GM04503 (cell line): ENCODE measurements at regions not wholly inside any gene's neighbourhood (a gene's known extent, or its start where the extent isn't known, plus 50 kb on each side); places are given as distances from the start of the nearest gene placed in this dataset.

Experiments used
- DNase-seq: peaks from one replicate; pipeline ENCODE4 v3.0.0-alpha.2; 2012; ENCODE audit warnings: low read depth

GRCh38 chr18:43482136-43482535, 204.8 kb upstream of the SYT4 start:
- DNase-seq = no peak

- DNase-seq = no peak
Measured at GRCh38 chr18:43482600-43482999, 205.3 kb upstream of the SYT4 start.

DNA sequence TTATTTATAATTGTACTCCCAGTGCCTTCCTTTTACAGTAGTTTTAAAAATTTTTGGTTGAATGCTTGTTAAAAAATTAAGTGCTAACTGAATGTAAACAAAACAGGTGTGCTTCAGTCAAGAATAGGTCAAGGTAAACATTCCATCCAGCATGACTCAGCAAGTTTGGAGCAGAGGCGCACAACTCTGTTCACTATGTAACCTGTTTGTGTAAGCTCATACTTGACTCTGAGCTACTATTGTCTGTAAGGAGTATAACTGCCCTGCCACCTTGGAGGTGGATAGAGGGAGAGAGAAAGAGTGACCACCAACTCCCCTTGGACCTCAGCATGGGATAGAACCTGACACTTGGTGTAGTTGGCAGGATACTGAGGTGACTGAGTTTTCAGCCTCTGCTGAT, 207.4 kb upstream of the SYT4 start:
- no peak for DNase-seq

GRCh38 chr18:43485545-43485963, 208.3 kb upstream of the SYT4 start:
- no peak for DNase-seq

DNA sequence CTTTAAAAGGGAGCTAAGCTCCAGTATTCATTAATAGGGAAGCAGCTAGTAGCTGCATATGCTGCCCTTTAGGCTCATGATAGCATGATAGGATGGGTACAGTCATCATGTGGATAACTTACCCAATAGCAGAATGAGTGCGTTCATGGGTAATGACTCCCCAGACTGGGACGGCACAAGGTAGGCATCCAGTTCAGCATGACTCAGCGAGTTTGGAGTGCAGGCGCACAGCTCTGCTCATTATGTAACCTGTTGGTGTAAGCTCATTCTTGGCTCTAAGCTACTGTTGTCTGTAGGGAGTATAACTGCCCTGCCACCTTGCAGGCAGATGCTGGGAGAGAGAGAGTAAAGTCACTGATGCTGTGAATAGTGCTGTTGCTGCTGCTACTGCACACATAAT, 209.2 kb upstream of the SYT4 start:
- DNase-seq = no peak

GRCh38 chr18:43501099-43501498, 223.8 kb upstream of the SYT4 start:
- DNase-seq = no peak

DNA sequence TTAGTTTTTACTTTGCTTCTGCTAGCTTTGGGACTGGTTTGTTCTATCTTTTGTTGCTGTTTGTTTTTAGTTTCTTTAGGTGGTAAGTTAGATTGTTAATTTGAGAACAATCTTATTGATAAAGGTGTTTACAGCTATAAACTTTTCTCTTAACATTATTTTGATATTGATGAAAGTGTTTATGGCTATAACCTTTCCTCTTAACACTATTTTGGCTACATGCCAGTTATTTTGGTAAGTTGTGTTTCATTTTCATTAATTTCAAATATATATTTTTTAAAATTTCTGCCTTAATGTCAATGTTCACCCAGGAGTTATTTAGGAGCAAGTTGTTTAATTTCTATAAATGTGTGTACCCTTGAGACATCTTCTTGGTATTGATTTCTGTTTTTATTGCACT, 229.6 kb upstream of the SYT4 start:
- DNase-seq = no peak

DNA sequence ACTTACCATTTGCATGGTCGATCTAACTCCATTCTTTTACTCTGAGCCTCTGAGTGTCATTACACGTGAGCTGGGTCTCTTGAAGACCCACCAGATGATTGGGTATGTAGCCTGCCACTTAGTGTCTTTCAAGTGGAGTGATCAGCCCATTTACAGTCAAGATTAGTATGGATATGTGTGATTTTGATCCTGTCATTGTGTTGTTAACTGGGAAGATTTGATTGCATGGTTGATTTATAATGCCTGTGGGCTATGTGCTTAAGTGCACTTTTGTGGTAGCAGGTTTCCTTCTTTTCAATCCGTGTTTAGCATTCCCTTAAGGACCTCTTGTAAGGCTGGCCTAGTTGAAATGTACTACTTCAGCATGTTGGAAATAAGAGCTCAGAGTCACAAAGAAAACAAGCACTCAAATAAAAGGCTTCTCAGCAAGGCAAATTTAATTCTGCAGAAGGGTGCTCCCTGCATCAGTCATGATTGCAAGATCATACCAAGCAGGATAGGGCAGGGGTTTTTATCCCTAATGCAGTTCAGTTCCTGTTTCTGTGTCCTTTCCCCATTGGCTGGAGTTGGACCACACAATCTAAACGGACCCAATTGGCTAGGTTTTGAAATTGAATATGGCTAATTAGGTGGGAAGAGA, 230.7 kb upstream of the SYT4 start:
- DNase-seq = no peak

GRCh38 chr18:43514747-43515146, 237.5 kb upstream of the SYT4 start:
- DNase-seq = no peak

- no peak for DNase-seq
Measured at GRCh38 chr18:43515481-43515880, 238.2 kb upstream of the SYT4 start.

DNA sequence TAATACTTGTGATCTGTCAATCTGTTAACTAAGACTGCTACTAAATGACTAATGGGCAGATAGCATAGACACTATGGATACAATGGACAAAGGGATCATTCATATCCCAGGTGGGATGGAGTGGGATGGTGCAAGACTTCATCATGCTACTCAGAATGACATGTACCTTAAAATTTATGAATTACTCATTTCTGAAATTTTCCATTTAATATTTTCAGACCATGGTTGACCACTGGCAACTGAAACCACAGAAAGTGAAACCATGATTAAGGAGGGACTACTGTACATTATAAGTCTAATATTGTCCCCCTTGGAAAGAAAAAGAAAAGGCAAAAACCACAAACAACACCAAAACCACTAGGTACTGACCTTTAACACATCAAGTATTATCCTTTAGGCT, 247.0 kb upstream of the SYT4 start:
- no peak for DNase-seq

- no peak for DNase-seq
Measured at GRCh38 chr18:43525169-43525568, 247.9 kb upstream of the SYT4 start.

GRCh38 chr18:43526426-43527145, 249.3 kb upstream of the SYT4 start:
- DNase-seq = peak; percentile 11

DNA sequence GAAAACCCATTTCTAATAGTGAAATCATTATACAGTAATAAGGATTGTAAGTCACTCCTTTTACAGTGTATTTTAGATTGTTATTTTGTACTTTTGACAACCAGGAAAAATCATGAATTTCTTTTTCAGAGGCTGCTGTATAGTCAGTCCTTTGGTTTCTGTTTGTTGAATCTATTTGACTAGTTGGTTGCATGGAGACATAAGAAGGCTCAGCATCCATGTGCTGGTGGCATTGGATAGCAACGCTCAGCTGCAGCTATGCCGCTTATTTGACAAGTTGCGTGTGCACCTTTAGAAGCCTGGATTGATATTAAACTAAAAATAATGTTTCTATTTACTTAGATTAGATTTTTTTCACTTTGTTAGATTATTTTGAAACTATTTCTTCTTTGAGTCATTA, 254.1 kb upstream of the SYT4 start:
- DNase-seq = no peak

DNA sequence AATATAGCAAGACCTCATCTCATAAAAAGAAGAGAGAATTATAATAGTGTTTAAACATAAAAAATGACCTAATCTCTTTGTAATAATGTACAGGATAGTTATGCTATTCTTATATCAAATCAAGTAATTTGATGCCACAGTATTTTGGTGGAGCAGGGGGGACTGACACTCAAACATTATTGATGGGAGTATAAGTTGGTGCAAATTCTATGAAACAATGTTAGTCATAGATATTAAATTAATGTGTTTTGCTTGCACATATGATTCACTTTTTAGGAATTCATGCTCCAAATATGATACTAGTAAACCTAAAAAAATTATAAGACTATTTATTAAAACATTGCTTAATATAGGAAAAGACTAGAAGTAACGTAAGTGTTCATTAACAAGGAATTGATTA, 256.1 kb upstream of the SYT4 start:
- no peak for DNase-seq

DNA sequence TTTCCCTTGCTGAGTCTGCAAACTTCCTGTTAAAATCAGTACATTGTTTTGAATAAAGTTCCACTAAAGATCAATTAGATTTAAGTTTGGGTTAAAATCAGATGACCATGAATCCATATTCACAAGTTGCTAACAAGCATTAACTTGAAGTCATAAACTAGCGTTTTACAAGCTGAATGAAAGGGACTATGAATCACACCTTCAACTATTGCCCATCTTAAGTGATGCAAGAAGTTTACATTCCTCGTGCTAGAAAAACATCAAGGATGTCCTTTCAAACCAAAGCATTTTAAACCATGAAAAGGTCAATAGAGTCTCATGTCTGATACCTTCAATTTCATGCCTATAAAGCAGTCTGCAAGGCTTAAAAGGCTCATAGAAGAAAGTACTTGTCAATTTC, 257.2 kb upstream of the SYT4 start:
- no peak for DNase-seq

DNA sequence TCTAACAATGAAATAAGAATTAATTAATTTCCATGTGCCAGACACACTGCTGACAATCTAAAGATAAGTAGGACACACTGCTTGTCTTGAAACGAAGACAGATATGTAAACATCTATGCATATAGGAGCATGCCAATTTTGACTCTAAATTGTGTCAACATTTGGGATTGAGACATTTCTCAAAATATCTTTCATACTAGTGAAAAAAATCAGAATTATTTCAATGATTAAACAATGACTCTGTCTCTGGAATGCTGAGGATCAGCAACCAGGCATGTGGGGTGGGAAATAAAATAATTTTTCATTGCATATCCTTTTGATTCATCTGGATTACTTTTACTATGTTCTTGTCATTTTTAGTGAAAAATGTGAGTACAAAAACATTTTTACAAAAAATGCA, 262.6 kb upstream of the SYT4 start:
- no peak for DNase-seq

DNA sequence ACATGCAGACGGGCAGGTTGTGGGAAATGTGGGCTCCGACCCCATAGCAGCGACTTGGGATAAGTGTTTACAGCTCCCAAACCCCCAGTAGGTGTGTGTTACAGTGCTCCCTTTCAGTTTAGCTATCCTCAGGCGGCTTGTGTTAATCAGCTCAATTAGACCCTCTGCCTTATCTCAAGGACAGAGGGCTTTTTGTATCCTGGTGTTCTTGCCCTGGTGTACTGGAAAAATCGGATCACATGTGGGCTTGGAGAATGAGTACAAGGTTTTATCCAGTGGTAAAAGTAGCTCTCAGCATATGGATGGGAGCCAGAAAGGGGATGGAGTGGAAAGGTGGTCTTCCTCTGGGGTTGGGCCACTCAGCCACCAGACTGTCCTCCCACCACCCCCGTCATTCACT, 264.7 kb upstream of the SYT4 start:
- DNase-seq = no peak

GRCh38 chr18:43543236-43543635, 265.9 kb upstream of the SYT4 start:
- no peak for DNase-seq

DNA sequence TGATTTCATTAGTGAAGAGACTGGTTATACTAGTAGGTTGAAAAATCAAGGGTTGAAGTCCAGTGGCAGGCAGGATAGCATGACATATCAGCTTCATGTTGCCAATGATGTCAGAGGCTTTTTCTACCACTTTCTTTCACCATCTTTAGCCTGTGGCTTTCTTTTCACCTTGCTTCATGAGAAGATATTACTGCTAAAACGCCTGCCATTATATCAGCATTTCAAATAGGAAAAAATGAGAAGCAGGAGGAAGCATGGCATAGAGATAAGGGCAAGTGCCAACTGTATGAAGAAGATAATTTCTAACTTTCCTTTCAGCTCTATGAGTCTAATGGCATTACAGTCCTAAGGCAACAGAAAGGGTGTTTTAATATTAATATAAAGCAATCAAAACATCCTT, 270.2 kb upstream of the SYT4 start:
- DNase-seq = no peak

DNA sequence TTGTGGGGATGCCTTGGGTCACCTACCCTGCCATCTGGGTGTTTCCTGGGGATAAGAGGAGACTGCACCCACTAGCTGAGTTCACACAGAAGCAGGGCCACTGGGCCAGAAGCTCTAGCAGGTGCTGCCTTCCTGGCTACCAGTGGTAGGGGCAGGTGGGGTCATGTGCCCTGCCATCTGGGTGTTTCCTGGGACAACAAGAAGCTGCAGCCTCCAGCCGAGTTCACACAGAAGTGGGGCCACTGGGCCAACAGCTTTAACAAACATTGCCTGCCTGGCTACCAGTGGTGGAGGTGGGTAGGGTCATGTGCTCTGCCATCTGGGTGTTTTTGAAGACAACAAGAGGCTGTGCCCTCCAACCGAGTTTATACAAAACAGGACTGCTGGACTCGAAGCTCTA, 282.2 kb upstream of the SYT4 start:
- no peak for DNase-seq

DNA sequence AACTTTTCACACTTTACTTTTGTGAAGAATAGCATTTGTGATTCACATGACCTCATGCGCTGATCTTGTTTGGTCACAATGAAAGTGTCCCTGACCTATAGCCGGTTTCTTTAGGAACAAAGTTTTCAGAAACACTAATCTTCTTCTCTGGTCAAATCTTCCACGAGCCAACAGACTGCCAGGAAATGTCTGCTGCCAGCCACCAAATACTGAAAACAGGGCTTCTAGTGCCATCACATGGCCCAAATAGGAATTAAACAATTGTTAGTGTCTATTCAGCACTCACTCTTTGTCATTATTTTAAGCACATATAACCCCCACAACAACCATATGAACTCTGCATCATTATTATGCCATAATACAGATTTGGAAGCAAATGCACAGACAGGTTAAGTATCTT, 286.5 kb upstream of the SYT4 start:
- no peak for DNase-seq

GRCh38 chr18:43570593-43570992, 293.3 kb upstream of the SYT4 start:
- no peak for DNase-seq

- no peak for DNase-seq
Measured at GRCh38 chr18:43571078-43571689, 293.9 kb upstream of the SYT4 start.
